Spleen (tissue), 7 donors: ENCODE measurements at regions not wholly inside any gene's neighbourhood (a gene's known extent, or its start where the extent isn't known, plus 50 kb on each side); places are given as distances from the start of the nearest gene placed in this dataset.

Source experiments
- CTCF ChIP-seq, 11 experiments: fragments of 200-600 bp in 7 of 11; fragments of 450-650 bp in 4 of 11; sonication (generic) in 4 of 11; IDR thresholded peaks in 8 of 11; conservative IDR thresholded peaks in 3 of 11; 1 replicate in 7 of 11; 2 replicates in 4 of 11; pipeline versions ENCODE4 v1.4.0 to v1.8.0; 2016 to 2021; ENCODE audit warnings: antibody characterized with exemption in 11 of 11, inconsistent platforms in 4 of 11, mild to moderate bottlenecking in 1 of 11
- POLR2AphosphoS5 ChIP-seq, 3 donors: sonication (generic); formaldehyde crosslinking; IDR thresholded peaks; one replicate each; pipeline ENCODE4 v1.5.1; 2017; ENCODE audit warnings: antibody characterized with exemption in 3 of 3
- donor health status: DM: no; HTN: no; CAD: no; lungs with moderate emphysema.
- donor health status: DM: no; HTN: no; CAD: no.
- donor health status: DM: no; HTN: no; CAD: no.

GRCh38 chr15:53046153-53046790 lies 256.1 kb upstream of the ONECUT1 start:
- TF ChIP-seq CTCF (IDR thresholded peaks at IDR 0.05 in 8 of 11, conservative IDR thresholded peaks at IDR 0.05 in 3 of 11) (no peak), POLR2AphosphoS5 (IDR thresholded peaks at IDR 0.05) (no peak)
